ENCODE measurements at regions not wholly inside any gene's neighbourhood (a gene's known extent, or its start where the extent isn't known, plus 50 kb on each side); places are given as distances from the start of the nearest gene placed in this dataset.

DNA sequence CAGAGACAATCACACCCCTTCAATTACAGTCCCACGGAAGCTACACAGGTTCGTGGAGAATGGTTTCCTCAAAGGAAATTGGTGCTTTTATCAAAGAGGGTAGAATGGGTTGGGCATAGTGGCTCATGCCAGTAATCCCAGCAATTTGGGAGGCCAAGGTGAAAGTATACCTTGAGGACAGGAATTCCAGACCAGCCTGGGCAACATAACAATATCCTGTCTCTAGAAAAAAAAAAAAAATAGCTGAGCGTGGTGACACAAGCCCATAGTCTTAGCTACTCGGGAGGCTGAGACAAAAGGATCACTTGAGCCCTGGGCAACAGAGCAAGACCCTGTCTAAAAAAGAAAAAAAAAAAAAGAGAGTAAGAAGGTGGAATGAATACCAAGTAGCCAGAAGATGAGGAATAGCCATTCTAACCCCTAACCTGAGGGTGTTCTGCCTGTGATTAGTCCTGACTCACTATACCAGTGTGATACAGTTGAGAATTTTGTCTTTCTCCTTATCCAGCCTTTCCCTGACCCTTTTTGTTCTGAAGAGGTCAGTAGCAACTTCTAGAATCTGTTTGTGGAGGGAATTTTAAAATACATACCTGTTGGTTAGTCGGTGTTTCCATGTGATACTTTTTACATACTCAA, 283.2 kb downstream of the MREG start:
- H3K56ac ChIP-seq (ENCODE audit: low read length): peak overlapping the region; percentile 22
- no peaks in the 10 kb centered on the region for H3K36me3 ChIP-seq (ENCODE audit: control insufficient read depth, insufficient read depth, low read length)
- H4K5ac ChIP-seq (ENCODE audit: low read length): no peak overlapping the region
- H3K9ac ChIP-seq (ENCODE audit: low read length): no peak overlapping the region
- DNase-seq: no peak
- no peaks in the 10 kb centered on the region for H3K79me2 ChIP-seq (ENCODE audit: control insufficient read depth, insufficient read depth, low read length)
- no peaks in the 10 kb centered on the region for H3K79me1 ChIP-seq (ENCODE audit: low read length)
- peak overlapping the region; percentile 85 for H2BK15ac ChIP-seq (replicated peaks; ENCODE audit: low read depth)
- peaks cover 9% of the 10 kb centered on the region for H3K4me1 ChIP-seq (ENCODE audit: control insufficient read depth, low read depth, low read length)
- H2BK5ac ChIP-seq (ENCODE audit: low read length): peak overlapping the region; percentile 35
- peak overlapping the region; percentile 68 for H3K18ac ChIP-seq (ENCODE audit: low read length)
- H2AK5ac ChIP-seq (ENCODE audit: low read length): peak overlapping the region; percentile 94
- no peak overlapping the region for H4K8ac ChIP-seq (ENCODE audit: low read depth, low read length)
- H3K23ac ChIP-seq (ENCODE audit: low read length): no peak overlapping the region
- H3K4me2 ChIP-seq (ENCODE audit: low read length): no peak overlapping the region
- no peak overlapping the region for H3K4me3 ChIP-seq (ENCODE audit: low read length)
- no peak overlapping the region for H3K27ac ChIP-seq (ENCODE audit: low read depth, low read length)
- H2BK120ac ChIP-seq (ENCODE audit: low read depth, low read length): peak overlapping the region; percentile 45
- WGBS (ENCODE audit: extremely low coverage, insufficient coverage, low lambda C conversion rate): no CpG with 5 or more reads among the region's 5 CpGs
- no peak overlapping the region for H3K4ac ChIP-seq (ENCODE audit: low read depth, low read length)
- H3K27me3 ChIP-seq (ENCODE audit: insufficient read depth, low read length, poor library complexity): no peaks in the 10 kb centered on the region

DNA sequence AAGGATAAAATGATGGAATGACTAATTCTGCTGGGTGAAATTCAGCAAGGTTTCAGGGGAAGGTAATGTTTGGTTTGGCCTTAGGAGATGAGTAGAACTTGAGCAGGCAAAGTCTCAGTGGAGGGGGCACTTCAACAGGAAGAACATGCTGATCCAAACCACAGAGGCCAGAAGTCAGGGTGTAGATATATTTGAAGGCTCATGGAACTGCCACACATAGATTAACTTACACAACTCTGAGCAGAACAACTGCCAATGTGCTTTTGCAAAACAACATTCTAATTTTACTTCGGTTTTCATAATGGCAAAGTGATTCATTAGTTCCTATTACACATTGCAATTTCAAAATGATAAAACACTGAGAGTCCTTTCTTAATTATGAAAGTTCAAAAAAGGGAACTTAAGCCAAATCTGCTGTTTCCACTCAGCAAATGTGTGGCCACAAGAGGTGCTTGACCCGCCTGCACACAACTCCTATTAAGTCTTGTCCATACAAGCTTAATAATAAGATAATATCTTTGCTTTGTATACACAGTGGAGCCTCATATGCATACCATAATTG, 284.8 kb downstream of the MREG start:
- H3K4me1 ChIP-seq (ENCODE audit: control insufficient read depth, low read depth, low read length): peaks cover 9% of the 10 kb centered on the region
- H3K18ac ChIP-seq (ENCODE audit: low read length): no peak overlapping the region
- no peak overlapping the region for H3K4me2 ChIP-seq (ENCODE audit: low read length)
- H3K27ac ChIP-seq (ENCODE audit: low read depth, low read length): no peak overlapping the region
- peak overlapping the region; percentile 14 for H2BK5ac ChIP-seq (ENCODE audit: low read length)
- no peaks in the 10 kb centered on the region for H3K79me1 ChIP-seq (ENCODE audit: low read length)
- no peak overlapping the region for H3K4me3 ChIP-seq (ENCODE audit: low read length)
- H2BK120ac ChIP-seq (ENCODE audit: low read depth, low read length): no peak overlapping the region
- no CpG with 5 or more reads among the region's 2 CpGs for WGBS (ENCODE audit: extremely low coverage, insufficient coverage, low lambda C conversion rate)
- H3K27me3 ChIP-seq (ENCODE audit: insufficient read depth, low read length, poor library complexity): no peaks in the 10 kb centered on the region
- no peak for DNase-seq
- H3K79me2 ChIP-seq (ENCODE audit: control insufficient read depth, insufficient read depth, low read length): no peaks in the 10 kb centered on the region
- H3K56ac ChIP-seq (ENCODE audit: low read length): peak overlapping the region; percentile 40
- H4K8ac ChIP-seq (ENCODE audit: low read depth, low read length): no peak overlapping the region
- peak overlapping the region; percentile 46 for H2AK5ac ChIP-seq (ENCODE audit: low read length)
- H3K36me3 ChIP-seq (ENCODE audit: control insufficient read depth, insufficient read depth, low read length): no peaks in the 10 kb centered on the region
- no peak overlapping the region for H4K5ac ChIP-seq (ENCODE audit: low read length)
- H3K4ac ChIP-seq (ENCODE audit: low read depth, low read length): no peak overlapping the region
- no peak overlapping the region for H3K9ac ChIP-seq (ENCODE audit: low read length)
- no peak overlapping the region for H2BK15ac ChIP-seq (replicated peaks; ENCODE audit: low read depth)
- H3K23ac ChIP-seq (ENCODE audit: low read length): no peak overlapping the region

DNA sequence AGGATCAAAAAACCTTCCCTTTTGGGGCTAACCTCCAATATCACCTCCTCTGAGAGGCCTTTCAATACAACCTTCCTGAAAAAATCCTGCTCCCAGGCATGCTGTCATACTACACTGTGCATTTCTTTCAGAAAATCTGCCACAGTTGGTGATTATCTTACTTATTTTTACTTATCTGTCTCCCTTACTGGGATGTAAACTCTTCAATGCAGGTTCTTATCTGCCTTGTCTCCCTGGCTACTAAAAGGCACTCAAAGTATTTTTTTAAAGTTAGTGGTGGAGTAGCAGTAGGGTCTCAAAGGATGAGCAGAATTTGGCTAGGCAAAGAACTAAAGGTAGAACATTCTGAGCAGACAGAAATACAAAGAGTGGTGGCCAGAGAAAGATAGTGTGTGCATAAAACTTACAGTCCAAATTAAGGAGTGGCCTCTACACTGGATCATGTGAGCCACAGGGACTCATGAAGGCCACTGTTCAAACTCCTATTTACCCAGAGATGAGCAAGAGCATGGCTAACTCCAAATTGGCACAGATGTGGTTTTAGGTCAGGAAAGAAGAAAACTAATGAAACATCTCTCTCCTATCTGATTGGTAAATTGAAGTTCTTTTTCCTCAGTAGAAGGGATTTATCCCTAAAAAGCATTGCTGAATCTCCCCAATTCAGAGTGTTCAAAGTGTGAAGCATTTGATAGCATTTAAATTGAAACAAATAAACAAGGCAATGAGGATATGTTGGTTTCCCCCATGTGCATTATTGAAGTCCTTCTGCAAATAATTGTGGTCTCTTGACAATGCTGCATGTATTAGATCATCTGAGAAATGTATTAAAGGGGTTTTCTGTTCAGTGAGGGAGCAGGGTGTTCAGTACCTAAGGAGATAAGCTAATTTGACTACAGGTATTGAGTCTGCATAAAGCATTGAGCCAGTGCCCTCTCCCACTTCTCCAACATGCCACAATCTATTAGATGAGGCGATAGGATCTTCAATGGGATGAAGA, 285.5 kb downstream of the MREG start:
- Histone ChIP-seq H3K9ac (ENCODE audit: low read length) (no peak overlapping the region), H3K27ac (ENCODE audit: low read depth, low read length) (peak overlapping the region; percentile 63), H3K18ac (ENCODE audit: low read length) (peak overlapping the region; percentile 76), H2BK15ac (replicated peaks; ENCODE audit: low read depth) (no peak overlapping the region), H3K56ac (ENCODE audit: low read length) (peak overlapping the region; percentile 40), H3K4ac (ENCODE audit: low read depth, low read length) (no peak overlapping the region), H2BK120ac (ENCODE audit: low read depth, low read length) (no peak overlapping the region), H3K79me1 (ENCODE audit: low read length) (no peaks in the 10 kb centered on the region), H3K23ac (ENCODE audit: low read length) (no peak overlapping the region), H3K27me3 (ENCODE audit: insufficient read depth, low read length, poor library complexity) (no peaks in the 10 kb centered on the region), H2AK5ac (ENCODE audit: low read length) (peak overlapping the region; percentile 46), H3K4me3 (ENCODE audit: low read length) (no peak overlapping the region), H4K8ac (ENCODE audit: low read depth, low read length) (no peak overlapping the region), H3K4me2 (ENCODE audit: low read length) (no peak overlapping the region), H3K79me2 (ENCODE audit: control insufficient read depth, insufficient read depth, low read length) (no peaks in the 10 kb centered on the region), H3K36me3 (ENCODE audit: control insufficient read depth, insufficient read depth, low read length) (no peaks in the 10 kb centered on the region), H4K5ac (ENCODE audit: low read length) (no peak overlapping the region), H3K4me1 (ENCODE audit: control insufficient read depth, low read depth, low read length) (peaks cover 9% of the 10 kb centered on the region), H2BK5ac (ENCODE audit: low read length) (peak overlapping the region; percentile 70)
- no CpG with 5 or more reads among the region's 1 CpG for WGBS (ENCODE audit: extremely low coverage, insufficient coverage, low lambda C conversion rate)
- peak; percentile 70 for DNase-seq

DNA sequence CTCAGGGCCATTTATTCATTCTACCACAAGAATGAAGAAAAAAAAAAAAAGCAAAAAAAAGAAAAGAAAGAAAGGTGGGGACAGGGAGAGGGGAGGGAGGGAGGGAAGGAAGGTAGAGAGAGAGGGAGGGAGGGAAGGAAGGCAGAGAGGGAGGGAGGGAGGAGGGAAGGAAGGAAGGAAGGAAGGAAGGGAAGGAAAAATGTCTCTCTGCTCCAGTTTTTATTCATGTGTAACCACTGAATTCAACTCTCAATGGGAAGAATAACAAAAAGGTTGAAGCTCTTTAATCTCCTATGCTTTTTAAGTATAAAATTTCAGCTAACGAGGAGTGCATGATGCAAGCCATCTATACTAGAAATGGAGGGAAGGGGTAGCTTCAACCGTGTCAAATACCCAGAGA, 287.3 kb downstream of the MREG start:
- Histone ChIP-seq H3K79me1 (ENCODE audit: low read length) (no peaks in the 10 kb centered on the region), H4K8ac (ENCODE audit: low read depth, low read length) (no peak overlapping the region), H3K27me3 (ENCODE audit: insufficient read depth, low read length, poor library complexity) (no peaks in the 10 kb centered on the region), H3K23ac (ENCODE audit: low read length) (no peak overlapping the region), H3K4ac (ENCODE audit: low read depth, low read length) (no peak overlapping the region), H3K36me3 (ENCODE audit: control insufficient read depth, insufficient read depth, low read length) (no peaks in the 10 kb centered on the region), H3K56ac (ENCODE audit: low read length) (no peak overlapping the region), H3K4me1 (ENCODE audit: control insufficient read depth, low read depth, low read length) (peaks cover 9% of the 10 kb centered on the region), H3K4me3 (ENCODE audit: low read length) (no peak overlapping the region), H2BK120ac (ENCODE audit: low read depth, low read length) (no peak overlapping the region), H3K79me2 (ENCODE audit: control insufficient read depth, insufficient read depth, low read length) (no peaks in the 10 kb centered on the region), H2AK5ac (ENCODE audit: low read length) (no peak overlapping the region), H3K4me2 (ENCODE audit: low read length) (no peak overlapping the region), H4K5ac (ENCODE audit: low read length) (no peak overlapping the region), H3K27ac (ENCODE audit: low read depth, low read length) (no peak overlapping the region), H3K9ac (ENCODE audit: low read length) (no peak overlapping the region), H2BK5ac (ENCODE audit: low read length) (no peak overlapping the region), H3K18ac (ENCODE audit: low read length) (no peak overlapping the region), H2BK15ac (replicated peaks; ENCODE audit: low read depth) (no peak overlapping the region)
- WGBS (ENCODE audit: extremely low coverage, insufficient coverage, low lambda C conversion rate): no CpG with 5 or more reads among the region's 2 CpGs
- no peak for DNase-seq

DNA sequence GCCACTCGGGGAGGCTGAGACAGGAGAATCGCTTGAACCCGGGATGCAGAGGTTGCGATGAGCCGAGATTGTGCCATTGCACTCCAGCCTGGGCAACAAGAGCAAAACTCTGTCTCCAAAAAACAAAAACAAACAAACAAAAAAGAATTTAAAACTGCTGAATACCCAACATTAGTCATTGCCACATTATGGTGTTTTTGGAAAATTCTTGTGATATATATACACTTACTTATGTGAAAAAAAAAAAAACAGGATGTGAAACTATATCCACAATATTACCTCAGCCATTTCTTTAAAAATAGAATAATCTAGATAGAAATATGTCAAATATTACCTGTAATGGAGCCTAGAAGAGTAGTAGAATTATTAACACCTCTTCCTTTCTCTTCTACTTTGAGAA, 288.3 kb upstream of the FN1 start:
- WGBS (ENCODE audit: extremely low coverage, insufficient coverage, low lambda C conversion rate): no CpG with 5 or more reads among the region's 5 CpGs
- Histone ChIP-seq H2BK5ac (ENCODE audit: low read length) (no peak overlapping the region), H3K4me1 (ENCODE audit: control insufficient read depth, low read depth, low read length) (peaks cover 7% of the 10 kb centered on the region), H3K27ac (ENCODE audit: low read depth, low read length) (no peak overlapping the region), H3K18ac (ENCODE audit: low read length) (no peak overlapping the region), H3K36me3 (ENCODE audit: control insufficient read depth, insufficient read depth, low read length) (no peaks in the 10 kb centered on the region), H3K79me1 (ENCODE audit: low read length) (no peaks in the 10 kb centered on the region), H3K4me3 (ENCODE audit: low read length) (no peak overlapping the region), H2BK120ac (ENCODE audit: low read depth, low read length) (no peak overlapping the region), H3K27me3 (ENCODE audit: insufficient read depth, low read length, poor library complexity) (no peaks in the 10 kb centered on the region), H3K9ac (ENCODE audit: low read length) (no peak overlapping the region), H3K4me2 (ENCODE audit: low read length) (no peak overlapping the region), H3K79me2 (ENCODE audit: control insufficient read depth, insufficient read depth, low read length) (no peaks in the 10 kb centered on the region), H3K23ac (ENCODE audit: low read length) (no peak overlapping the region), H4K5ac (ENCODE audit: low read length) (no peak overlapping the region), H4K8ac (ENCODE audit: low read depth, low read length) (no peak overlapping the region), H3K4ac (ENCODE audit: low read depth, low read length) (no peak overlapping the region), H2BK15ac (replicated peaks; ENCODE audit: low read depth) (peak overlapping the region; percentile 92), H3K56ac (ENCODE audit: low read length) (no peak overlapping the region), H2AK5ac (ENCODE audit: low read length) (no peak overlapping the region)
- no peak for DNase-seq
